SK-N-MC (cell line): ENCODE measurements at regions not wholly inside any gene's neighbourhood (a gene's known extent, or its start where the extent isn't known, plus 50 kb on each side); places are given as distances from the start of the nearest gene placed in this dataset.

Experiments
- EZH2 ChIP-seq: fragments of 200-600 bp; sonication (generic); IDR thresholded peaks from one replicate; pipeline ENCODE4 v1.6.1; 2017; ENCODE audit warnings: antibody characterized with exemption
- FOXP2 ChIP-seq: optimal IDR thresholded peaks from 2 replicates; pipeline ENCODE3; 2011; ENCODE audit warnings: mild to moderate bottlenecking, moderate library complexity; ENCODE audit not compliant: insufficient read depth; ENCODE audit errors: extremely low read length, control extremely low read depth
- POLR2AphosphoS5 ChIP-seq: IDR thresholded peaks from 2 replicates; pipeline ENCODE4 v1.6.1; 2012; ENCODE audit warnings: mild to moderate bottlenecking, low read depth, low read length, borderline replicate concordance

DNA sequence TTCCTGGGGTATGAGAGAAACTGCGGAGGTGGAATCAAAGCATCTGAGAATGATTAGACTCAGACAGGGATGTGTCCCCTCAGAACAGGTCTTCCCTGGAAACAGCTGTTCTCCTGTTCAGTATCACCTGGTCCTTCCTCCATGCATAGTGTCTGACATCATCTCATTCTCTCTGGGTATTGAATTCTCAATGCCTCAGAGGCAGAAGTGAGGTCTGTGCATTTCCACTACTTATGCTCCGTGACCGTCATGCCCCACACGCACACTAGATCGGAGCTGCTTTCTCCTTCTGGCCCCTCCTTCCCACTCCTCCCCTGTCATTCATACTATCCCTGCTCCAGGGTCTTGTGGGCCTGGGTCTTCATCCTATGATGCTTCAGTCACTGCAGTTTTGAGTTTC lies 61.4 kb upstream of the DAB2IP start:
- TF ChIP-seq EZH2 (no peak), POLR2AphosphoS5 (no peak), FOXP2 (no peak)
